PFSK-1 (cell line): ENCODE measurements at regions not wholly inside any gene's neighbourhood (a gene's known extent, or its start where the extent isn't known, plus 50 kb on each side); places are given as distances from the start of the nearest gene placed in this dataset.

Experiments used
- FOXP2 ChIP-seq: optimal IDR thresholded peaks from 2 replicates; pipeline ENCODE3; 2011; ENCODE audit warnings: borderline replicate concordance, control low read depth, inconsistent platforms; ENCODE audit not compliant: insufficient read depth; ENCODE audit errors: extremely low read length, extremely low read depth
- POLR2AphosphoS5 ChIP-seq: IDR thresholded peaks from 2 replicates; pipeline ENCODE4 v1.6.1; 2012; ENCODE audit warnings: low read depth, mild to moderate bottlenecking, control low read depth, low read length, moderate library complexity
- SIN3A ChIP-seq: IDR thresholded peaks from 2 replicates; pipeline ENCODE4 v1.6.1; 2012; ENCODE audit warnings: mild to moderate bottlenecking, low read length, moderate library complexity, borderline replicate concordance; ENCODE audit not compliant: insufficient read depth
- TAF1 ChIP-seq: IDR thresholded peaks from 2 replicates; pipeline ENCODE4 v1.6.1; 2012; ENCODE audit warnings: low read length, control low read depth, borderline replicate concordance; ENCODE audit not compliant: insufficient read depth
- TF ChIP-seq, protein P1 (sequence below), 2 experiments: IDR thresholded peaks; 2 replicates each; pipeline versions ENCODE4 v1.6.1 to v1.8.0; 2011 to 2012; ENCODE audit warnings: low read depth in 2 of 2, low read length in 2 of 2, control low read depth in 1 of 2, inconsistent platforms in 1 of 2, mild to moderate bottlenecking in 1 of 2, moderate library complexity in 1 of 2; ENCODE audit not compliant: insufficient read depth in 1 of 2

DNA sequence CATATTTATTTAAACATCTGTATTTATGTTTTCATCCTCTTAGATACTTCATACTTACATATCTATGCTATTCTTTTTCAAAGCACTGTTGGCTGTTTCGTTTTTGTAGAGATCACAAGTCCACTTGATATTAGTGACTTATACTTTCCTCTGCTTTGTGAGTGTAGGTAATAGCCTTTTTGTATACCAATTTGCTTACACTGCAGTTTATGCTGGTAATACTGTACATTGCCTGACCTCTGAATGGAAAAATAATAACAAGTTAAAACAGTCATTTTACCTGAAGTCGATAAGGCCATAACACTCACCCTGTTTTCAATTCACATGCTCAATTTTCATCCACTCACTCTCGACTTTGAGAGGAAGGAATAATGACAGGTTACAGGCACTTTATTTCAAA, 89.9 kb upstream of the NANOGP8 start:
- TF ChIP-seq, protein P1, sequence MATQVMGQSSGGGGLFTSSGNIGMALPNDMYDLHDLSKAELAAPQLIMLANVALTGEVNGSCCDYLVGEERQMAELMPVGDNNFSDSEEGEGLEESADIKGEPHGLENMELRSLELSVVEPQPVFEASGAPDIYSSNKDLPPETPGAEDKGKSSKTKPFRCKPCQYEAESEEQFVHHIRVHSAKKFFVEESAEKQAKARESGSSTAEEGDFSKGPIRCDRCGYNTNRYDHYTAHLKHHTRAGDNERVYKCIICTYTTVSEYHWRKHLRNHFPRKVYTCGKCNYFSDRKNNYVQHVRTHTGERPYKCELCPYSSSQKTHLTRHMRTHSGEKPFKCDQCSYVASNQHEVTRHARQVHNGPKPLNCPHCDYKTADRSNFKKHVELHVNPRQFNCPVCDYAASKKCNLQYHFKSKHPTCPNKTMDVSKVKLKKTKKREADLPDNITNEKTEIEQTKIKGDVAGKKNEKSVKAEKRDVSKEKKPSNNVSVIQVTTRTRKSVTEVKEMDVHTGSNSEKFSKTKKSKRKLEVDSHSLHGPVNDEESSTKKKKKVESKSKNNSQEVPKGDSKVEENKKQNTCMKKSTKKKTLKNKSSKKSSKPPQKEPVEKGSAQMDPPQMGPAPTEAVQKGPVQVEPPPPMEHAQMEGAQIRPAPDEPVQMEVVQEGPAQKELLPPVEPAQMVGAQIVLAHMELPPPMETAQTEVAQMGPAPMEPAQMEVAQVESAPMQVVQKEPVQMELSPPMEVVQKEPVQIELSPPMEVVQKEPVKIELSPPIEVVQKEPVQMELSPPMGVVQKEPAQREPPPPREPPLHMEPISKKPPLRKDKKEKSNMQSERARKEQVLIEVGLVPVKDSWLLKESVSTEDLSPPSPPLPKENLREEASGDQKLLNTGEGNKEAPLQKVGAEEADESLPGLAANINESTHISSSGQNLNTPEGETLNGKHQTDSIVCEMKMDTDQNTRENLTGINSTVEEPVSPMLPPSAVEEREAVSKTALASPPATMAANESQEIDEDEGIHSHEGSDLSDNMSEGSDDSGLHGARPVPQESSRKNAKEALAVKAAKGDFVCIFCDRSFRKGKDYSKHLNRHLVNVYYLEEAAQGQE (IDR thresholded peaks at IDR 0.05; ENCODE audit: insufficient read depth in 1 of 2, low read depth in 2 of 2, low read length in 2 of 2), result no peak
- TF ChIP-seq POLR2AphosphoS5 (no peak), TAF1 (no peak), SIN3A (no peak), FOXP2 (no peak)

DNA sequence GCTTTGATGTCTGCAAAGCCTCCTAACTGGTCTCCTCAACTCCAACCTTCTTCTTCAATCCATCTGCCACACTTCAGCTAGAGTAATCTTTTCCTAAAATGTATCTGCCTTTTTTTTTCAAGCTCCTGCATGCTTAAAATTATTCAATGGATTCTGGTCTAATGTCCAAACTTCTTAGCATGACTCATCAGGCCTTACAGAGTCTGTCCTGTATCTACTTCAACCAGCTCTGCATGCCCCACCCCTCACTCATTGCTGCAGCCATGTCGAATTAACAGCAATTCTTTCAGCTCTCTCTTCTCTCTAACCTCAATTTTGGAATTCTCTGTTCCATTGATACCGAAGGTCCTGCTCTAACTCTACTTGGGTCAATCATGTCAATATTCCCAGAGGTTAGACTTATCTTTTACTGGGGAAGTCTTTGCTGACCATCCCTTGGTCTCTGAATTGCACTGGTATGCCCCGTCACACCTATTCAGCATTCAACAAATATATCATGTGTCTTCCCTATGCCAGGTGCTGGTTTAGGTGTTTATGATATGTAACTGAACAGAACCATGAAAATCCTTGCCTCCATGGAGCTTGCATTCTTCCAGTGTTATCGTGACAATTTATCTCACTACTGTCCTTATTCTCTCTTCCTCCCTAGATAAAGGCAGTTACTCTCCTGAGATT, 88.5 kb upstream of the NANOGP8 start:
- no peak for TF ChIP-seq POLR2AphosphoS5
- TF ChIP-seq FOXP2, result no peak
- TF ChIP-seq, protein P1 (IDR thresholded peaks at IDR 0.05; ENCODE audit: insufficient read depth in 1 of 2, low read depth in 2 of 2, low read length in 2 of 2), result no peak
- TF ChIP-seq SIN3A, result no peak
- no peak for TF ChIP-seq TAF1

- TF ChIP-seq, protein P1 (IDR thresholded peaks at IDR 0.05; ENCODE audit: insufficient read depth in 1 of 2, low read depth in 2 of 2, low read length in 2 of 2), result no peak
- TF ChIP-seq FOXP2 (no peak), SIN3A (no peak), TAF1 (no peak), POLR2AphosphoS5 (no peak)
Observed at GRCh38 chr15:35170207-35170606, 85.1 kb upstream of the NANOGP8 start.

GRCh38 chr15:35168464-35168863, 83.4 kb upstream of the NANOGP8 start:
- TF ChIP-seq FOXP2, result no peak
- no peak for TF ChIP-seq TAF1
- no peak for TF ChIP-seq POLR2AphosphoS5
- TF ChIP-seq SIN3A, result no peak
- TF ChIP-seq, protein P1 (IDR thresholded peaks at IDR 0.05; ENCODE audit: insufficient read depth in 1 of 2, low read depth in 2 of 2, low read length in 2 of 2), result no peak
